ENCODE measurements at regions not wholly inside any gene's neighbourhood (a gene's known extent, or its start where the extent isn't known, plus 50 kb on each side); places are given as distances from the start of the nearest gene placed in this dataset.

DNA sequence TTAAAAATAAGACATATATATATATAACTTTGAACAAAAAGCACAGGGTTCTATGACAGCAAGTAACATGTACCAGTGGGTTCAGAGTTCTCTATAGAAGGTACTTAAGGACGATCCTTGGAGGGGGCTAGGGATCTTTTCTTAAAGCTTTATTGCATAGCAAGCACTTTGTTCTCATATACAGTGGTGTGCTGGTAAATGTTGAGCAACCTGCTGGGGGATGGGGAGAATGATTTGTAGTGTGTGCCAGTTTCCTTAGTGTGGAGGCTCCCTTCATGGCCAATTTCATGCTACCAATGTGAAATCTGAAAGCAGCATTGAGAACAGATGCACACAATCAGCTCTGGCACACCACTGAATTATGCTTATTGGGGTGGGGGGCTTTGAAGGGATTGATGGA is 69.5 kb upstream of the NFASC start:
- Histone ChIP-seq H4K91ac (replicated peaks; ENCODE audit: insufficient read length, low read length) (no peak overlapping the region), H2BK12ac (ENCODE audit: low read depth, low read length) (no peak overlapping the region), H3K27me3 (replicated peaks in 1 of 4; ENCODE audit: control insufficient read depth in 3 of 4, extremely low read depth in 1 of 4, insufficient read depth in 3 of 4, low read length in 3 of 4) (no peaks in the 10 kb centered on the region), H2BK15ac (ENCODE audit: low read length) (no peak overlapping the region), H2AFZ (ENCODE audit: low read length) (no peak overlapping the region), H3K18ac (ENCODE audit: extremely low read depth, low read length) (no peak overlapping the region), H3K9me3 (ENCODE audit: insufficient read depth in 2 of 2, low read depth in 1 of 2, low read length in 1 of 2) (no peaks in the 10 kb centered on the region), H3K79me1 (ENCODE audit: low read depth, low read length) (no peaks in the 10 kb centered on the region), H3K9ac (replicated peaks in 1 of 4; ENCODE audit: extremely low read depth in 1 of 4, low read depth in 3 of 4, low read length in 3 of 4) (no peak overlapping the region), H3K4me1 (replicated peaks in 1 of 4; ENCODE audit: control insufficient read depth in 3 of 4, insufficient read depth in 4 of 4, low read length in 3 of 4) (no peaks in the 10 kb centered on the region), H3K23ac (ENCODE audit: insufficient read length) (no peak overlapping the region), H2BK120ac (replicated peaks; ENCODE audit: low read depth, low read length) (no peak overlapping the region), H2BK20ac (ENCODE audit: low read length) (no peak overlapping the region), H4K20me1 (replicated peaks in 1 of 2; ENCODE audit: control insufficient read depth in 1 of 2, insufficient read depth in 2 of 2, low read length in 2 of 2) (no peaks in the 10 kb centered on the region), H3K56ac (replicated peaks; ENCODE audit: insufficient read length, low read depth, low read length) (no peak overlapping the region), H3K79me2 (ENCODE audit: control insufficient read depth in 1 of 2, insufficient read depth in 2 of 2, low read length in 2 of 2) (no peaks in the 10 kb centered on the region), H2AK5ac (ENCODE audit: low read depth, low read length) (no peak overlapping the region), H3K4ac (replicated peaks; ENCODE audit: insufficient read length, low read depth, low read length) (no peak overlapping the region), H3K27ac (ENCODE audit: low read depth, low read length) (no peak overlapping the region), H3K4me3 (ENCODE audit: extremely low read depth in 1 of 4, insufficient read depth in 2 of 4, low read depth in 3 of 4, low read length in 4 of 4) (no peak overlapping the region), H3K14ac (ENCODE audit: insufficient read length) (no peak overlapping the region), H4K5ac (ENCODE audit: insufficient read length, low read depth, low read length) (no peak overlapping the region), H2BK5ac (ENCODE audit: low read depth, low read length) (no peak overlapping the region), H3K36me3 (ENCODE audit: control insufficient read depth in 2 of 4, insufficient read depth in 4 of 4, low read length in 3 of 4) (no peaks in the 10 kb centered on the region), H4K8ac (ENCODE audit: extremely low read depth, insufficient read depth, low read length) (no peak overlapping the region), H3K4me2 (ENCODE audit: insufficient read depth in 1 of 2, low read depth in 2 of 2, low read length in 2 of 2) (no peak overlapping the region), H3K23me2 (ENCODE audit: low read depth, low read length) (no peaks in the 10 kb centered on the region)
- CTCF ChIA-PET (ENCODE audit: partially characterized antibody) = interaction anchor here (0.8 to 21.2 kb wide), 7 partner anchors 8 to 233 kb away, joined by 3 to 397 read pairs (median 6); no protein-coding TSS in a partner anchor
- DNase-seq (ENCODE audit: low read depth in 1 of 2, low spot score in 2 of 2) (no peak), FAIRE-seq (no peak)
- POLR2A ChIA-PET (ENCODE audit: partially characterized antibody) = no interaction called here
- 91% methylated on average over 1 of the region's 1 CpG; no CpG with 5 or more reads in 1 of the 2 experiments for WGBS, 2 experiments (ENCODE audit: extremely low coverage in 1 of 2, insufficient coverage in 1 of 2, insufficient read length in 1 of 2, insufficient replicate concordance in 2 of 2, low coverage in 1 of 2, low lambda C conversion rate in 2 of 2, missing lambda C conversion rate in 1 of 2)
- no peak for TF ChIP-seq POU5F1 (IDR thresholded peaks at IDR 0.05; ENCODE audit: low read depth, low read length)
- no peak for TF ChIP-seq GABPA (IDR thresholded peaks at IDR 0.05; ENCODE audit: borderline replicate concordance, insufficient read depth, low read length)
- no peak for TF ChIP-seq BRCA1 (IDR thresholded peaks at IDR 0.05; ENCODE audit: low read depth, low read length)
- TF ChIP-seq SAP30 (IDR thresholded peaks at IDR 0.05; ENCODE audit: insufficient read depth, insufficient replicate concordance, low read length) = no peak
- TF ChIP-seq, protein P1, sequence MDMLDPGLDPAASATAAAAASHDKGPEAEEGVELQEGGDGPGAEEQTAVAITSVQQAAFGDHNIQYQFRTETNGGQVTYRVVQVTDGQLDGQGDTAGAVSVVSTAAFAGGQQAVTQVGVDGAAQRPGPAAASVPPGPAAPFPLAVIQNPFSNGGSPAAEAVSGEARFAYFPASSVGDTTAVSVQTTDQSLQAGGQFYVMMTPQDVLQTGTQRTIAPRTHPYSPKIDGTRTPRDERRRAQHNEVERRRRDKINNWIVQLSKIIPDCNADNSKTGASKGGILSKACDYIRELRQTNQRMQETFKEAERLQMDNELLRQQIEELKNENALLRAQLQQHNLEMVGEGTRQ (IDR thresholded peaks at IDR 0.05; ENCODE audit: low read length) = no peak
- no peak for TF ChIP-seq NRF1 (IDR thresholded peaks at IDR 0.05; ENCODE audit: low read depth, low read length)
- no peak for TF ChIP-seq ZNF274 (IDR thresholded peaks at IDR 0.05; ENCODE audit: borderline replicate concordance, extremely low read depth, low read length)
- no peak for TF ChIP-seq SIN3A (conservative IDR thresholded peaks at IDR 0.05 in 1 of 2, IDR thresholded peaks at IDR 0.05 in 1 of 2; ENCODE audit: low read depth in 1 of 2, low read length in 2 of 2)
- no peak for TF ChIP-seq CREB1 (IDR thresholded peaks at IDR 0.05)
- TF ChIP-seq, protein P2, sequence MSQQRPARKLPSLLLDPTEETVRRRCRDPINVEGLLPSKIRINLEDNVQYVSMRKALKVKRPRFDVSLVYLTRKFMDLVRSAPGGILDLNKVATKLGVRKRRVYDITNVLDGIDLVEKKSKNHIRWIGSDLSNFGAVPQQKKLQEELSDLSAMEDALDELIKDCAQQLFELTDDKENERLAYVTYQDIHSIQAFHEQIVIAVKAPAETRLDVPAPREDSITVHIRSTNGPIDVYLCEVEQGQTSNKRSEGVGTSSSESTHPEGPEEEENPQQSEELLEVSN (IDR thresholded peaks at IDR 0.05) = no peak
- TF ChIP-seq SP4 (IDR thresholded peaks at IDR 0.05; ENCODE audit: low read length) = no peak
- no peak for TF ChIP-seq JUN (IDR thresholded peaks at IDR 0.05; ENCODE audit: low read depth, low read length)
- TF ChIP-seq BACH1 (IDR thresholded peaks at IDR 0.05; ENCODE audit: low read length) = no peak
- TF ChIP-seq KDM5A (IDR thresholded peaks at IDR 0.05; ENCODE audit: low read length) = no peak
